NCI-H82 (cell line): ENCODE measurements at regions not wholly inside any gene's neighbourhood (a gene's known extent, or its start where the extent isn't known, plus 50 kb on each side); places are given as distances from the start of the nearest gene placed in this dataset.

Experiments used
- DNase-seq: peaks from one replicate; lab custom pipeline; 2025; lab: John Stamatoyannopoulos, UW

- DNase-seq, result no peak
Measured at GRCh38 chr17:79420318-79421243, 190.3 kb downstream of the RBFOX3 start.

GRCh38 chr17:79417476-79417988 is 193.3 kb downstream of the RBFOX3 start:
- DNase-seq, result no peak

- no peak for DNase-seq
Measured at GRCh38 chr17:79415909-79416308, 194.9 kb downstream of the RBFOX3 start.

GRCh38 chr17:79415365-79415764 is 195.5 kb downstream of the RBFOX3 start:
- DNase-seq, result no peak

GRCh38 chr17:79414793-79415211 is 196.0 kb downstream of the RBFOX3 start:
- DNase-seq, result no peak

GRCh38 chr17:79414063-79414792 is 196.6 kb downstream of the RBFOX3 start:
- no peak for DNase-seq

DNA sequence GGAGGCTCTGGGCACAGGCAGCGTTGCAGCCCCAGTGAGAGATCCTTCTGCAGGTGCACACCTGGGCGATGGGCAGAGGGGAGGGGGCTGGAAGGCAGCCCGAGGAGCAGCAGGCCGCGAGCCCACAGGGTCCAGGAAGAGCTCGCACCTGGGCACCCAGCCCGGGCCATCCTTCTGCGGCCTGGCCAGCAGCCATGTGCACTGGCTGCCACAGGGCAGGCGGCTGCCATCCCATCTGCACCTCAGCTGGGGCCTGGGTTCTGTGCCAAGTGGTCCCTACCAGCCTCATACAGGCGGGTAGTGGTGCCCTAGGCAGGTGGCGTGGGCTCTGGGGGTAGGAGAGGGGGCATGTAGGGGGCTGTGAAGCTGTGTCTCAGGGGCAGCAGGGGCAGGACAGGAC is 197.2 kb downstream of the RBFOX3 start:
- no peak for DNase-seq

- DNase-seq, result no peak
Measured at GRCh38 chr17:79412886-79413390, 197.9 kb downstream of the RBFOX3 start.

- no peak for DNase-seq
Measured at GRCh38 chr17:79412110-79412509, 198.7 kb downstream of the RBFOX3 start.

GRCh38 chr17:79411419-79411818 is 199.4 kb downstream of the RBFOX3 start:
- no peak for DNase-seq

DNA sequence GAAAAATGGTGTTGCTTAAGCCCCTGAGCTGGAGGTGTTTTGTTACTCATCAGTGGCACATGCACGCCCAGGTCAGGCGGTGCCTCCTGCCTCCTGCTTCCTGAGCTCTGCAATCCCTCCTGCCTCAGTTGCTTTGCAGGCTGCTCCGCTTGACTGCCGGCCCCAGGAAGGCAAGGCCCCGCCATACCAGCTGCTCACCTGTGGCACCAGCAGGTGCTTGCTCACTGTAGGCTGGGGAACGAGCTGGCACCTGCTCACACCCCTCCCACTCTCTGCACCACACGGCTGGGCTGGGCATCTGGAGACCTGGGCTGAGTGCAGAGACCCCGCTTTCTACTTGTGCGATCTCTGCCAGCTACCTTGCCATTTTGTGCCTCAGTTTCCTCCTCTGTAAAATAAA is 200.2 kb downstream of the RBFOX3 start:
- no peak for DNase-seq

DNA sequence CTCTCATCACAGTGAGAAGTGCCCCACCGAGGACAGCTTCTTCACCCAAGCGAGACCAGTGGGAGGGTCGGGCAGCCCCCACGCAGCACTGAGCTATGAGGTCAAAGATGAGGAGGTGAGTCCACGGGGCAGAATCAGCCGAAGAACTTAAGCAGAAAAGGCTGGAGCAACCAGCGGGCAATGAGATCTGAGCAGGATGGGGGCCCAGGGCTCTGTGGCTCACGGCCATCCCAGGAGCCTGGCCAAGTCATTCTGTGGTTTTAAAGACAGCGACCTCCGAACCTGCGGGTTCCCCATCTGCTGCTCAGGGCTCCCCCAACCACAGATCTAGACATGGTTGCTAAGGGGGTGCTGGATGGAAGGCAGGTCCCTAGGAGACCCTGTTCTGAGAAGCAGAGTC is 202.6 kb downstream of the RBFOX3 start:
- no peak for DNase-seq

DNA sequence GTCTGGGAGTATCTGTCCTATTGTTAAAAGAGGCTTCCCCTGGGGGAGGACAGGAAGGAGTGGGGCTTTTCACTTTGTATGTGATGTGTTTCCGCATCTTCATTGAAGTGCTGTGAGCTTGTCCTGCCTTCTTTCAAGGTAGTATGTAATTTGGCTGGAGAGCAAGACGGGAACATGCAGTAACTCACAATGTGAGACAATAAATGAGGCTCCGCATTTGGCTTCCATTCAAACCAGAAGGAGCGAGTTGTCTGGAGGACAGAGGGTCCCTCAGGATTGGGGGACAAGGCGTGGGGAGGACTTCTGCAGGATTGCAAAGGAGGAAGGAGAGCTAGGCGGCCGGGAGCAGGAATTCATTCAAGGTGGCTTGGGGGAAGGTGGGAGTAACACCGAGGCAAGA is 203.5 kb downstream of the RBFOX3 start:
- no peak for DNase-seq

DNA sequence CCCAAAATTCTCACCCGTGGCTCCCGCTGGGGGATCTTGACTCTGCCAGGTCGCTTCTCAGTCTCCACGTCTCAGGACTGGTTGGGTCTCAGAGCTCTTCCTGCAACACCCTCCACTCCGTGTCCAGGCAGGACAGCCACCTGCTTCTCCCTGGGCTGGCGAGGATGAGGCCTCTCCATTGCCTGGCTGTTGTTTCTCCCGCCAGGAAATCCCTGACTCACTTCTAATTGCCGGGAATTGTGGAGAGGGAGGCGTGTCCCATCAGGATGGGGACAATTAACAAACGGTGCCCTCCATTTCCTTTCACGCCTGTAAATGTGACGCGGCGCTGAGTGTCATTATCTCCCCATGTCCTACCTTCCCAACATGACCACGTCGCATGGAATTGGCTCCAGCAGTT is 204.5 kb downstream of the RBFOX3 start:
- no peak for DNase-seq

DNA sequence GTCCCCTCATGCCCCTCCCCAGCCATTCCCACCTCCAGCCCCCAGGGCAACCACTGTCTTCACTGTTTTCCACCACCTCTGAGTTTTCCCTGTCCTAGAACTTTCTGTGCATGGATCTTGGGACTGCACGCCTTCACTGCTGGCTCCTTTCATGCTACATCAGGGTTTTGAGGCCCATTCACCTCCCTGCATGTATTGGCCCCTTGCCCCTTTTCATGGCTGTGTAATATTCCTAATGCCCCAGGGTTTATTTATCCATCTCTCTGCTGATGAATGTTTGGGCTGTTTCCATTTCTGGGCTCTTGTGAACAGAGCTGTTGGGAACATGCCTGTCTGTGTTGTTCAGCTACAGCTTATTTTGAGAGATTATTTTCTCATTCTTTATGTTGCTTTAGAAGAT is 205.0 kb downstream of the RBFOX3 start:
- no peak for DNase-seq

- DNase-seq, result no peak
Measured at GRCh38 chr17:79404136-79404911, 206.5 kb downstream of the RBFOX3 start.

GRCh38 chr17:79401704-79402674 is 208.9 kb downstream of the RBFOX3 start:
- DNase-seq, result no peak

DNA sequence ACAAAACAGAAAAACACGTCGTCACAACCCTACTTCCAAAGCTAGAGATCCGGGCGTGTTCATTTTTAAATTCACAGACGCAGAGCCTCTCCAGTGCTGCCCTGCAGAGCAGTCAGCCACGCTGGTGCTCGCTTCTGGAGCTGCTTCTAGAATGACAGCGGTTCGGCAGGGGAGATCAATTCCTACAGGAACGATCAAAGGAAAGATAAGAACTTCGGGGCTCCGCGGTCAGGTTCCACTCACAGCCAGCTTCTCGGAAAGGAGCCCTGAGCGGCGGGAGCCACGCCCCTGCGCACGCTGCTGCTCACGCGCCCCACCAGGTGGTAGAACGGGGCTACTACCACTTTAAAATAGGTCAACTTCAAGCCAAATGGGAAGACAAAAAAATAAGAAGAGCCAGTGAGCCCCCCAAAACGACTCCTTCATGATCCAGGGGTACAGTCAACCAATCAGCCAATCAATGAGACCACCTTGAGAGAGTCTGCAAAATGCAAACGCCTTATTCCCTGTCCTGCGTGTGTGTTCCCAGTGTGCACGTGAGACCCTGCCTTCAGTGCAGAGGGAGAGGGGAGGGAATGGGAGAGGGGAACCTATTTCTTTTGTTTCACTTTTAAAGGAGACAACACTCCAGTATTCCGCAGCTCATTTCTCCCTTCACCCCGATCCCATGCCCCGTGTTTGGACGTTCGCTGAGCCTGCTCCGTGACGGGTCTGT is 209.7 kb downstream of the RBFOX3 start:
- peak; percentile 75 for DNase-seq

GRCh38 chr17:79399610-79400144 is 211.2 kb downstream of the RBFOX3 start:
- DNase-seq, result no peak

DNA sequence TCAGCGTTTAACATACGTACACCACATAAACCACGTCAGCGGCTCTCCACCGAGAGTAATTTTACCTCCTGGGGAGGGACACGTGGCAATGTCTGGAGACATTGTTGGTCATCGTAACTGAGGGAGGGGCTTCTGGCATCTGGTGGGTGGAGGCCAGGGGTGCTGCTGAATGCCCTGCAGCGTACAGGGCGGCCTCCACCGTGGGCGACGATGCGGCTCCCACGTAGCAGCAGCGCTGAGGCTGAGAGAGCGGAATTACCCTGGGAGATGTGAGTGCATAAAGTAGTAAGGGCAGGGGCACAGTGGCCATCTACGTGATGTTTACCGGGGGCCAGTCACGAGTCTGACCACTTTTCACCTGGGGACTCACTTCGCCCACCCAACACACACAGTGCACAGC is 212.4 kb downstream of the RBFOX3 start:
- DNase-seq, result no peak
